D721Med (cell line): ENCODE measurements at regions not wholly inside any gene's neighbourhood (a gene's known extent, or its start where the extent isn't known, plus 50 kb on each side); places are given as distances from the start of the nearest gene placed in this dataset.

Source experiments
- DNase-seq: peaks from one replicate; pipeline ENCODE4 v3.0.0; 2011; ENCODE audit warnings: low spot score; ENCODE audit not compliant: insufficient read length
- FAIRE-seq: peaks from 2 replicates; lab custom pipeline; 2011; peaks lifted over from hg19 to GRCh38; lab: Jason Lieb, UNC
- TF ChIP-seq, protein P1 (sequence below): IDR thresholded peaks from 2 replicates; pipeline ENCODE4 v1.5.1; 2012; ENCODE audit warnings: mild to moderate bottlenecking, control low read depth; ENCODE audit not compliant: insufficient read depth; ENCODE audit errors: missing control alignments

DNA sequence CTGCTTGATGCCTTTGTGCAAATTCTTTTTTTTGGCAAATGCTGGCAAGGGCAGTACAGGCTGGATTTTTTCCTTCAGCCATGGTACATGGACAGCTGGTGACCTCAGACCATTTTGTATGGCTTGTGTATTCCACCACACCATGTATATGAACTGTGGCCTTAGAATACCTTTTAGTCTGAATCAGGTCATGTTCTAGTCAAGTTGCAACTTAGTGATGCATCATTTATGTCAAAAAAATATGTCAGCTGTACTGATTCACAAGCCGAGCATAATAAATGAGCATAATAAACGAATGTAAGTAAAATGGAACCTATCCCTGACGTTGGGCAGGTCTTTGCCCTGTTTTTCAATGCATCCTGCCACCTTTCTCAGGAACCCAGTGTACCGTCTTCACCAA lies 219.7 kb upstream of the RUNX1 start:
- DNase-seq (no peak), FAIRE-seq (no peak)
- TF ChIP-seq, protein P1, sequence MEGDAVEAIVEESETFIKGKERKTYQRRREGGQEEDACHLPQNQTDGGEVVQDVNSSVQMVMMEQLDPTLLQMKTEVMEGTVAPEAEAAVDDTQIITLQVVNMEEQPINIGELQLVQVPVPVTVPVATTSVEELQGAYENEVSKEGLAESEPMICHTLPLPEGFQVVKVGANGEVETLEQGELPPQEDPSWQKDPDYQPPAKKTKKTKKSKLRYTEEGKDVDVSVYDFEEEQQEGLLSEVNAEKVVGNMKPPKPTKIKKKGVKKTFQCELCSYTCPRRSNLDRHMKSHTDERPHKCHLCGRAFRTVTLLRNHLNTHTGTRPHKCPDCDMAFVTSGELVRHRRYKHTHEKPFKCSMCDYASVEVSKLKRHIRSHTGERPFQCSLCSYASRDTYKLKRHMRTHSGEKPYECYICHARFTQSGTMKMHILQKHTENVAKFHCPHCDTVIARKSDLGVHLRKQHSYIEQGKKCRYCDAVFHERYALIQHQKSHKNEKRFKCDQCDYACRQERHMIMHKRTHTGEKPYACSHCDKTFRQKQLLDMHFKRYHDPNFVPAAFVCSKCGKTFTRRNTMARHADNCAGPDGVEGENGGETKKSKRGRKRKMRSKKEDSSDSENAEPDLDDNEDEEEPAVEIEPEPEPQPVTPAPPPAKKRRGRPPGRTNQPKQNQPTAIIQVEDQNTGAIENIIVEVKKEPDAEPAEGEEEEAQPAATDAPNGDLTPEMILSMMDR, result no peak

DNA sequence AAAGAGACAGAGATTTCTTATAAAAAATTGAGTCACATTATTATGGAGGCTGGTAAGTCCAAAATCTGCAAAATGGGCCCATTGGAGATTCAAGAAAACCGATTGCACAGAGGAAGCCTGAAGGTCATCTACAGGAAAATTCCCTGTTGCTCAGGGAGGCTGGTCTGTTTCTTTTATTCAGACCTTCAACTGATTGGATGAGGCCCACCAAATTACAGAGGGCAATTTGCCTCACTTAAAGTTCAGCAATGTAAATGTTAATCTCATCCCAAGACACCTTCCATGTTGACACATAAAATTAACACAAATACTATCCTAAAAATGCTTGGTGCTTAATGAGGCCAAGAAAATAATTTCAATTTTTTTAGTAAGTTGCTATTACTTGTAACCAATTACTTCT lies 219.2 kb upstream of the RUNX1 start:
- DNase-seq (no peak), FAIRE-seq (no peak)
- TF ChIP-seq, protein P1, result no peak

DNA sequence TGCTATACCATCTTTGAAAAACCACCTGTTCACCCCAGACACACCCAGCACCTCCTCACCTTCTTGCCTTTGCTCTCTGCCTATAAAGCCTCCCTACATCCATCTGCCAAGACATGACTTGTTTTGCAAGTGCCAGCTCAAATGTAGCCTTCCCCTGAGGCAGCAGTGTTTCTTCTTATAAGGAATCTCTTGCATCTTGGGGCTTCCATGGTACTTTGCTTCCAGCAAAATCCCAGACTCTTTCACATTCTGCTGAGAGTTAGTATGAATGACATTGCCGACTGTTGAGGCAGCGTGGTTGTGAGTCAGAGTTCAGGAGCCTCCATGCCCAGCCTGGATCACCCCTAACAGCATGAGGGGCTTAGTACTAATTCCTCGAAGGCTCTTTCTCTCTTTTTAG lies 217.4 kb upstream of the RUNX1 start:
- FAIRE-seq (no peak), DNase-seq (no peak)
- TF ChIP-seq, protein P1, result no peak

DNA sequence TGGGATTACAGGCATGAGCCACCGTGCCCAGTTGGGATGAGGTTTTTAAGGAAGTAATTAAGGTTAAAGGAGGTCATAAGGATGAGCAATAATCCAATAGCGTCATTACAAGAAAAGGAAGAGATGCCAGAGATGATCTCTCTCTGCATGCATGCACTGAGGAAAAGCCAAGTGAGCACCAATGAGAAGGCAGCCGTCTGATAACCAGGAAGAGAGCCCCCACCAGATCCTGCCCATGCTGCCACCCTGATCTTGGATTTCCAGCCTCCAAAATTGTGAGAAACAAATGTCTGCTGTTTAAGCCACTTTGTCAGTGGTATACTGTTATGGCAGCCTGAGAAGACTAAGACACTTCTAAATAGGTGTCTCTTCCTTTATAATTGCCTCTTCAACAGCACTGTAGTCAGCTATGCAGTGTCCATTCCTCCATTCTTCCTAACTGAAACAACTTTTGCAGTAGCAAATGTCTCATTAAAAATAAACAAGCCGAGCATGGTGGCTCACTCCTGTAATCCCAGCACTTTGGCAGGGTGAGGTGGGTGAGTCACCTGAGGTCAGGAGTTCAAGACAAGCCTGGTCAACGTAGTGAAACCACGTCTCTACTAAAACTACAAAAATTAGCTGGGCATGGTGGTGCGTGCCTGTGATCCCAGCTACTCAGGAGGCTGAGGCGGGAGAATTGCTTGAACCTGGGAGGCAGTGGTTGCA lies 216.2 kb upstream of the RUNX1 start:
- TF ChIP-seq, protein P1, result no peak
- DNase-seq (no peak), FAIRE-seq (no peak)

DNA sequence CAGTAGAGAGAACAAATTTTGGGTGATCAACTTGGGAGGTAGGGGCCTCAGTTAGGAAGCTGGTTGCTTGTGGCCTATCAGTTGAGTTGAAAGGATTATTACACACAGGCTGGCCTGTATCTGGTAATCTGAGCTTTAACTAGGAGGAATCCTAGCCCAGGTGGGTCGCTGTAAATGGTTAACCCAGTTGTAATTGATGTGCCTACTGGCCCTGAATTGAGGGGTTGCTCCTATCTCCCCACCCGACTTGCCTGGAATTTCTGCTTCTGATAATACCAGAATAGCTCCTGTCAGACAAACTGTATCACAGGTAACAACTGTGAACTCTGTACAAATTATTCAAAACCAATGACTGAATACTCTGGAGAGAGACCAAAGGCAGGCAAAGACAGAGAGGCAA lies 210.4 kb upstream of the RUNX1 start:
- TF ChIP-seq, protein P1, result no peak
- DNase-seq (no peak), FAIRE-seq (no peak)

DNA sequence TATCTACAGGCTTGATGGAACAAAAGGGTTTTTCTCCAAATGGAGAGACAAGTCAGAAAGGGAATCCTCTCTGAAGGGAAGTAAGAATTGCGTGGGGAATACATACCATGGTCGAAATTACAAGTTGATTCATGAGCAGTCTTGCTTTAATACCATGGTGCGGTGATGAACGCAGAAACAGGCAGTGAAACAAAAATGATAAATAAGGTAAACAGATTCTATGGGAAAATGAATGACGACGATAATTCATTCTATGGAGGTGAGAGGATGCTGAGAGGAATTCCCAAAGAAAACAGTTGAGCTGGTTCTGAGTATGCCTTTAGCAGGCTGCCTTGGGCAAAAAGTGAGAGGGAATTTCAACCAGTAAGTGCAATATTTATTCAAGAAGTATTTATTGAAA lies 209.4 kb upstream of the RUNX1 start:
- TF ChIP-seq, protein P1, result no peak
- FAIRE-seq (no peak), DNase-seq (no peak)

DNA sequence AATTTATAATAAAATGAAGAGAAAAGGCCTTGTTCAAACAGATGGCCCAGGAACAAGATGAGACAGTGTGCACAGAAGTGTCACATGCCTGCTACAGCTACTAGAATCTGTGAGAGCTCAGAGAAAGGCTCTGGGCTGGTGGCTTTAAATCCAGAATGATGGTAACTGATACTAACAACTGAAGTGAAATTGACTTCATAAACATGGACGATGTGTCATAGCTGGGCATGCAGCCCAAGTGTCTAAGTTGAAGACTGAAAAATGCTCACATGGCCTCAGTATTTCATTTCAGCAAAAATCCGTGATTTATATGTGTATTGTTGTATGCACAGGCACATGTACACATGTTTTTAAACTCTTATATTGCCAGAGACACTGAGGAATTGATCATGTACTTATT lies 208.3 kb upstream of the RUNX1 start:
- FAIRE-seq, result no peak
- DNase-seq, result no peak
- TF ChIP-seq, protein P1, result no peak
